Heart right ventricle (tissue), 16 donors: ENCODE measurements at regions not wholly inside any gene's neighbourhood (a gene's known extent, or its start where the extent isn't known, plus 50 kb on each side); places are given as distances from the start of the nearest gene placed in this dataset.
"Not testable (repeated sequence)": the region's sequence is repeated elsewhere in the genome, so short reads cannot be mapped to it uniquely, and the experiment has no call there.

Experiments
- ATAC-seq, 8 donors: fragments of 200-7000 bp; cut with Tn5 transposase; one replicate each; pipeline ENCODE4 v1.9.1; 2020; ENCODE audit warnings: mild to moderate bottlenecking in 8 of 8, moderate library complexity in 8 of 8, moderate number of reproducible peaks in 1 of 8
- DNase-seq, 2 donors: peaks; one replicate each; pipeline ENCODE4 v3.0.0-alpha.2; 2020
- H3K27ac ChIP-seq, 10 donors: fragments of 200-600 bp; sonication (generic) in 2 of 10; one replicate each; pipeline versions ENCODE4 v1.5.0 to v1.8.0; 2020 to 2022; ENCODE audit warnings: mild to moderate bottlenecking in 3 of 10
- H3K27me3 ChIP-seq, 7 donors: fragments of 200-600 bp; one replicate each; pipeline ENCODE4 v1.8.0; 2021 to 2022; ENCODE audit warnings: mild to moderate bottlenecking in 2 of 7
- H3K36me3 ChIP-seq, 9 donors: fragments of 200-600 bp; sonication (generic) in 1 of 9; one replicate each; pipeline versions ENCODE4 v1.5.0 to v1.8.0; 2020 to 2022; ENCODE audit warnings: mild to moderate bottlenecking in 2 of 9
- H3K4me1 ChIP-seq, 9 donors: fragments of 200-600 bp; sonication (generic) in 1 of 9; one replicate each; pipeline versions ENCODE4 v1.5.0 to v1.8.0; 2020 to 2022; ENCODE audit warnings: mild to moderate bottlenecking in 4 of 9
- H3K4me3 ChIP-seq, 10 donors: fragments of 200-600 bp; sonication (generic) in 2 of 10; one replicate each; pipeline versions ENCODE4 v1.5.0 to v1.8.0; 2020 to 2022; ENCODE audit warnings: mild to moderate bottlenecking in 7 of 10, moderate library complexity in 2 of 10
- H3K9me3 ChIP-seq, 11 donors: fragments of 200-600 bp in 10 of 11; sonication (generic) in 2 of 11; one replicate each; pipeline versions ENCODE4 v1.5.0 to v1.8.0; 2013 to 2022; ENCODE audit warnings: mild to moderate bottlenecking in 2 of 11, control low read depth in 1 of 11, moderate library complexity in 1 of 11
- WGBS, 2 donors: extraction: QIAGEN DNeasy Blood & Tissue Kit; methylation state at CpG; one replicate each; pipeline ENCODE4 v1.1.7; 2013; ENCODE audit warnings: inconsistent platforms in 1 of 2; 5-methylcytosine and 5-hydroxymethylcytosine counted together
- intact Hi-C, 10 donors: fragments of 100-400 bp; cut with DNase I; formaldehyde crosslinking; loops; one replicate each; pipeline versions ENCODE4 v1.11.1 to v1.14.2; 2022
- TF ChIP-seq, protein P1 (sequence below), 9 donors: fragments of 200-600 bp; sonication (generic) in 2 of 9; IDR thresholded peaks; one replicate each; pipeline versions ENCODE4 v1.5.0 to v1.8.0; 2021 to 2022; ENCODE audit warnings: antibody characterized with exemption in 9 of 9, mild to moderate bottlenecking in 5 of 9, moderate library complexity in 1 of 9
- donor health status: Arrhythmogenic right ventricular cardiomyopathy.
- donor health status: ischemic (EF 13 %, LVEDD 7.1; RV severe dilation, severe dysfunction).
- donor health status: healthy with polysubstance abuse.
- donor health status: DM: no; HTN: yes; CAD: no.
- donor health status: DM: no; HTN: no; CAD: no.
- donor health status: ischemic (EF 25% LVEDD 6.9; RV normal size, moderate dysfunction).
- donor health status: ischemic (EF 25% LVEDD 5.7; RV mildly dilated, moderate dysfunction).
- donor health status: healthy.
- donor health status: DM: yes; HTN: yes; CAD: no.
- donor health status: Ischemic cardiomyopathy.
- donor health status: ischemic (EF 35%, LVEDD 5.7; RV mildly dilated, moderate dysfunction).
- donor health status: nonischemic (EF 11% LVEDD 7.7; RV severe dilation, severe dysfunction).
- donor health status: DM: yes; HTN: yes; CAD: no.
- donor health status: PGD.
- donor health status: ischemic (EF 29% LVEDD 5.4; RV normal size, mild dysfunction).
- donor health status: nonischemic (EF 23%, LVEDD 6.1; RV moderate dilation, normal function).

DNA sequence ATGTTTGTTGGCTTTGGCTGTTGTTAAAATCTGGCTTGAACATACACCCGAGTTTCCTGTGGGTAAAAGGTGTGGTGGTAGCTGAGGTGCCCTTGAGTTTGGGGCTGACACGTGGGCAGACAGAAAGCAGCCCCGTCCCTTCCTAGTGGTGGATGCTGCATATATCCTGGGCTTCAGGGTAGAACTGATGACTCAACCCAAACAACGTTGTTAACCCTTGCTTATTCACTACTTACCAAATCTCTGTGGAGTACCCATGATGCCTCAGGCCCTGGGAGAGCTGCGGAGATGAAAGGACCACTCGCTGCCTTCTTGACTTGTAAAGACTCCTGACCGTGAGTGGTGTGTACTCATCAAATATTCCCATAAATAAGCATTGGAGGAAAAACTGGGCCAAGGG, 245.1 kb downstream of the RAB11FIP2 start:
- Histone ChIP-seq H3K27me3 (peaks cover 0 to 27% (median 6%) of the 10 kb centered on the region in 7 donors), H3K4me1 (no peaks in the 10 kb centered on the region), H3K36me3 (no peaks in the 10 kb centered on the region), H3K4me3 (no peak overlapping the region), H3K9me3 (no peaks in the 10 kb centered on the region), H3K27ac (no peak overlapping the region)
- 58 to 60% methylated on average over 7 of the region's 7 CpGs for WGBS, 2 donors
- TF ChIP-seq, protein P1, sequence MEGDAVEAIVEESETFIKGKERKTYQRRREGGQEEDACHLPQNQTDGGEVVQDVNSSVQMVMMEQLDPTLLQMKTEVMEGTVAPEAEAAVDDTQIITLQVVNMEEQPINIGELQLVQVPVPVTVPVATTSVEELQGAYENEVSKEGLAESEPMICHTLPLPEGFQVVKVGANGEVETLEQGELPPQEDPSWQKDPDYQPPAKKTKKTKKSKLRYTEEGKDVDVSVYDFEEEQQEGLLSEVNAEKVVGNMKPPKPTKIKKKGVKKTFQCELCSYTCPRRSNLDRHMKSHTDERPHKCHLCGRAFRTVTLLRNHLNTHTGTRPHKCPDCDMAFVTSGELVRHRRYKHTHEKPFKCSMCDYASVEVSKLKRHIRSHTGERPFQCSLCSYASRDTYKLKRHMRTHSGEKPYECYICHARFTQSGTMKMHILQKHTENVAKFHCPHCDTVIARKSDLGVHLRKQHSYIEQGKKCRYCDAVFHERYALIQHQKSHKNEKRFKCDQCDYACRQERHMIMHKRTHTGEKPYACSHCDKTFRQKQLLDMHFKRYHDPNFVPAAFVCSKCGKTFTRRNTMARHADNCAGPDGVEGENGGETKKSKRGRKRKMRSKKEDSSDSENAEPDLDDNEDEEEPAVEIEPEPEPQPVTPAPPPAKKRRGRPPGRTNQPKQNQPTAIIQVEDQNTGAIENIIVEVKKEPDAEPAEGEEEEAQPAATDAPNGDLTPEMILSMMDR (IDR thresholded peaks at IDR 0.05), result no peak
- DNase-seq, result no peak
- intact Hi-C loops, result no loop called here
- no peak for ATAC-seq

DNA sequence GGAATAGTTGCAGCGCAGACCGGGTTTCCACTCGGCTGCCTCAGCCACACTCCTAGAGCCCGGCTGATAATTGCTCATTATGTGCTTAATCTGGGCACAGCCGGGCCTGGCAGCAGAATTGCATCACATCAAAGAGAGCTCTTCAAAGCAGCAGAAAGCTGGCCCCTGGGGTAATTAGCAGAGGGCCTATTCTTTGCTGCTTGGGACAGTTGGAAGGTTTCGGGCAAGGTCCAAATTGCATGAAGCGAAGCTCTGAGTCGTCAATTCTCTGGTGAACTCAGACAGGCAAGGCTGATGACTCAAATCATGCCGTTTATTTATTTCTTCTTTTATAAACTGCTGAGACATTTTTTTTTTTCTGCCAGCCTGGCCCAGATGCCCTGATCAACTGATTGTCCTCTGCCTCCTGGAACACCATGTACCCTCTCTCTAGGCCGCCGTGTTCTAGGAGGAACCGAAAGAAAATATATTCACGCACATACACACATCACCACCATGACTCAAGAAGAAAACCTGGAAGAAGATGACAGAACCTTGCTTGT, 242.2 kb downstream of the RAB11FIP2 start:
- intact Hi-C loops, result no loop called here
- DNase-seq (no peak), ATAC-seq (no peak)
- WGBS, 2 donors, result 80 to 81% methylated on average over 13 of the region's 13 CpGs
- Histone ChIP-seq H3K27me3 (peaks cover 0 to 30% (median 6%) of the 10 kb centered on the region in 7 donors), H3K36me3 (no peaks in the 10 kb centered on the region), H3K27ac (no peak overlapping the region), H3K4me3 (no peak overlapping the region), H3K4me1 (no peaks in the 10 kb centered on the region), H3K9me3 (no peaks in the 10 kb centered on the region)
- TF ChIP-seq, protein P1 (IDR thresholded peaks at IDR 0.05), result no peak

DNA sequence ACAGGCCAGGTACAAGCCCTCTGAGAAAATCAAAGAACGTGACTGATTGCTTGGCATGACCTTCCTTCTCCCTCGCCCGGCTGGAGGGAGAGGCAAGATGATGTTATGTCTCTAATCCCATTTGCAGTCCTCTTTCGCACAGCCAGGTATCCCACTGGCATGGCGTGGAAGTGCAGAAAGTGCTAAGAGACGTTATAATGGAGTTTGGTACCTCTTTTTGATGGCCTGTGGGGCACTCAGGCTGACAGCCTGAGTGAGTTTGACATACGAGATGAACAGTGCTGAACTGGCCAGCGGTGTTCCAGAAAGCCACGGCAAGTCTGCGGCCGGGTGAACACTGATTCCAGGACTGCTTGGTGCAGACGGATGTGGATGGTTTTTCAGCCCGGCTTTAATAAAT, 241.6 kb downstream of the RAB11FIP2 start:
- H3K9me3 ChIP-seq, result peaks cover 0 to 3% (median 0%) of the 10 kb centered on the region in 11 donors
- H3K4me3 ChIP-seq, result no peak overlapping the region
- intact Hi-C loops, result no loop called here
- DNase-seq, result no peak
- peaks cover 0 to 30% (median 6%) of the 10 kb centered on the region in 7 donors for H3K27me3 ChIP-seq
- WGBS, 2 donors, result 63 to 66% methylated on average over 13 of the region's 13 CpGs
- TF ChIP-seq, protein P1 (IDR thresholded peaks at IDR 0.05), result no peak
- no peaks in the 10 kb centered on the region for H3K36me3 ChIP-seq
- H3K27ac ChIP-seq, result no peak overlapping the region
- H3K4me1 ChIP-seq, result no peaks in the 10 kb centered on the region
- ATAC-seq, result no peak

DNA sequence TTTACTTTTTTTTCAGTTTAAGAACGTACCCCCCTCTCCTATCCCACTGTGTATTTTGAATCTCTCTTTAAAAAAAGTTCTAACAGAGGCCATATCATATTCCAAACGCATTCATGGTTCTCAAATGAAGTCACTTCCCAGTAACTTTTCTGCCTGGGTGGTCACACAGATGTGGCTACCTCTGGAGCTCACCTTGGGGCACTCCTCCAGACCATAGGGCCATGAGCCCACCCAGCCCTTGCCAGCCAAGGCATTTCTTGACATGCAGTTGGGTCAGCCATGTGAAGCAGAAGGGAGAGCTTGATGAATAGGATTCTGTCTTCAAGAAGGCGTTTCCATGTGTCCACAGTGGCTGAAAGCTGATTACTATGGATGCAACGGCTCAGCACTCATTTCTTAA, 239.3 kb downstream of the RAB11FIP2 start:
- H3K4me1 ChIP-seq, result no peaks in the 10 kb centered on the region
- peaks cover 0 to 16% (median 0%) of the 10 kb centered on the region in 11 donors for H3K9me3 ChIP-seq
- DNase-seq (no peak), ATAC-seq (no peak)
- WGBS, 2 donors, result 54 to 57% methylated on average over 4 of the region's 4 CpGs
- H3K36me3 ChIP-seq, result no peaks in the 10 kb centered on the region
- intact Hi-C loops, result no loop called here
- H3K27me3 ChIP-seq, result peaks cover 0 to 24% (median 6%) of the 10 kb centered on the region in 7 donors
- TF ChIP-seq, protein P1 (IDR thresholded peaks at IDR 0.05), result no peak
- no peak overlapping the region for H3K4me3 ChIP-seq
- H3K27ac ChIP-seq, result no peak overlapping the region

DNA sequence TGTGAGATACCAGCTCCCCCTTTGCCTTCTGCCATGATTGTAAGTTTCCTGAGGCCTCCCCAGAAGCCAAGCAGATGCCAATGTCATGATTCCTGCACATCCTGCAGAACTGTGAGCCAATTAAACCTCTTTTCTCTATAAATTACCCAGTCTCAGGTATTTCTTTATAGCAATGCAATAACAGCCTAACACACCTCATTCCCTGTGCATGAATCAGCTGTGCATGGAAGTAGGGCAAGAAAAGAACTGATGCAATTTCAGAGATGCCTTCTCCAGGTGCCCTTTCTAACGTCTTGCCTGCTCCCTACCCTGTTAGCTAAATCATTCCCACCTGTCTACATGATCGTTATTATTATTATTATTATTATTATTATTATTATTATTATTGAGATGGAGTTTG, 230.9 kb downstream of the RAB11FIP2 start:
- H3K4me3 ChIP-seq, H3K4me1 ChIP-seq, intact Hi-C loops, H3K36me3 ChIP-seq, ATAC-seq, DNase-seq, H3K27ac ChIP-seq: not testable (repeated sequence)
- Histone ChIP-seq H3K9me3 (peaks cover 0 to 13% (median 0%) of the 10 kb centered on the region in 11 donors), H3K27me3 (peaks cover 0 to 18% (median 8%) of the 10 kb centered on the region in 7 donors)
- 64 to 69% methylated on average over 2 of the region's 2 CpGs for WGBS, 2 donors
